Vagina (tissue), 2 donors: ENCODE measurements at regions not wholly inside any gene's neighbourhood (a gene's known extent, or its start where the extent isn't known, plus 50 kb on each side); places are given as distances from the start of the nearest gene placed in this dataset.

ENCODE experiments used
- DNase-seq, 2 donors: peaks; one replicate each; pipeline ENCODE4 v3.0.0-alpha.2; 2017; ENCODE audit errors: extremely low spot score in 2 of 2
- H3K27ac ChIP-seq: fragments of 200-600 bp; sonication (generic); one replicate; pipeline ENCODE4 v1.5.1; 2019
- H3K27me3 ChIP-seq: fragments of 200-600 bp; sonication (generic); one replicate; pipeline ENCODE4 v1.5.1; 2019
- H3K36me3 ChIP-seq, 2 donors: fragments of 200-600 bp; sonication (generic); one replicate each; pipeline ENCODE4 v1.5.1; 2017 to 2019
- H3K4me1 ChIP-seq: fragments of 200-600 bp; sonication (generic); one replicate; pipeline ENCODE4 v1.5.1; 2019
- H3K4me3 ChIP-seq, 2 donors: fragments of 200-600 bp; sonication (generic); 1 replicate in 1 of 2; 2 replicates in 1 of 2; pipeline ENCODE4 v1.5.1; 2016 to 2019
- H3K9me3 ChIP-seq: fragments of 200-600 bp; sonication (generic); one replicate; pipeline ENCODE4 v1.5.1; 2019
- CTCF ChIP-seq, 3 experiments: fragments of 450-650 bp in 2 of 3; fragments of 200-600 bp in 1 of 3; sonication (generic) in 1 of 3; IDR thresholded peaks; one replicate each; pipeline ENCODE4 v1.5.1; 2017 to 2019; ENCODE audit warnings: antibody characterized with exemption in 3 of 3, mild to moderate bottlenecking in 2 of 3, moderate library complexity in 2 of 3
- POLR2A ChIP-seq, 2 donors: fragments of 450-650 bp; IDR thresholded peaks; one replicate each; pipeline ENCODE4 v1.6.1; 2017; ENCODE audit warnings: antibody characterized with exemption in 2 of 2, mild to moderate bottlenecking in 2 of 2, moderate library complexity in 2 of 2
- POLR2AphosphoS5 ChIP-seq, 2 donors: sonication (generic); formaldehyde crosslinking; IDR thresholded peaks; one replicate each; pipeline ENCODE4 v1.9.0; 2017; ENCODE audit warnings: antibody characterized with exemption in 2 of 2, mild to moderate bottlenecking in 2 of 2, low read depth in 1 of 2; ENCODE audit not compliant: insufficient read depth in 1 of 2
- intact Hi-C: fragments of 100-400 bp; cut with DNase I; formaldehyde crosslinking; loops from one replicate; pipeline ENCODE4 v1.15.1; 2023

- no peaks in the 10 kb centered on the region for H3K36me3 ChIP-seq
- no peak for DNase-seq
- no peaks in the 10 kb centered on the region for H3K27me3 ChIP-seq
- TF ChIP-seq CTCF (IDR thresholded peaks at IDR 0.05) (no peak), POLR2AphosphoS5 (IDR thresholded peaks at IDR 0.05; ENCODE audit: insufficient read depth in 1 of 2, low read depth in 1 of 2) (no peak), POLR2A (IDR thresholded peaks at IDR 0.05) (no peak)
- H3K4me1 ChIP-seq: no peaks in the 10 kb centered on the region
- H3K27ac ChIP-seq: no peak overlapping the region
- no peaks in the 10 kb centered on the region for H3K9me3 ChIP-seq
- no peak overlapping the region for H3K4me3 ChIP-seq
- intact Hi-C loops: no loop called here
Measured at GRCh38 chr6:140414966-140415620, 1040.6 kb upstream of the CITED2 start.

DNA sequence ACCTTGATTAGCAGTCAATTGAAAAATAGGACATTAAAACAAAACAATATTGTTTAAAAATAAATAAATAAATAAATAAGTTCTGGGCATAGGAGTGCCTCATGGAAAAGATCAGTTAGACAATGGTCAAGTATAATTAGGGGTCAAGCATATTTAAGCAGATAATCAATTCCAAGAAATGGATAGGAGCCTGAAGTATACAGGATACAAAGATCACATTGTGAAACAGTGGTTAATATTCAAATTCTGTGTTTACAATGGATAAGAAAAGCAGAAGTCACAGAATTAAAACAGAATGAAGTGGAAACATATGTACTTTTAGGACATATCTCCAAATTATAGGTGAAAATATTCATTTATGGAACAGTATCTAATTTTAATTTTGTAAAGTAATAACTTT lies 1028.6 kb upstream of the CITED2 start:
- no peak for TF ChIP-seq POLR2A (IDR thresholded peaks at IDR 0.05)
- TF ChIP-seq POLR2AphosphoS5 (IDR thresholded peaks at IDR 0.05; ENCODE audit: insufficient read depth in 1 of 2, low read depth in 1 of 2): no peak
- no peak for TF ChIP-seq CTCF (IDR thresholded peaks at IDR 0.05)
- H3K9me3 ChIP-seq: no peaks in the 10 kb centered on the region
- no peak overlapping the region for H3K27ac ChIP-seq
- no peaks in the 10 kb centered on the region for H3K27me3 ChIP-seq
- intact Hi-C loops: no loop called here
- H3K36me3 ChIP-seq: no peaks in the 10 kb centered on the region
- DNase-seq: no peak
- H3K4me1 ChIP-seq: no peaks in the 10 kb centered on the region
- H3K4me3 ChIP-seq: no peak overlapping the region

DNA sequence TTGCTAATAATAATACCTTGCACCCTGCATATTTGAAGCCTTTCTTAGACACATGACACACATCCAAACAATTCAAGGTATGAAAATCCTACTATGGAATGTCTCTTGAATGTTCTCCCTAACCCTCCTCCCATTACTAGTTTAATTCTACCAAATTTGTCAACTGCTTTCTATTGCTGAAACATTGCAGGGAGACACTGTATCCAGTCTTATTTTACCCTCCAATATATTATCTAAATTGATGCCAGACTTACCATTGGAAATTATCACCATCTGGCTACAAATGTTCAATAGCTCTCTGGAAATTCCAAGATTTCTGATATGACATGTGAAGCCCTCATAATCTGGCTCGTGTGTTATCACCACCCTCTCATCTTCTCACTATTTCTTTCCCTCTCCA lies 1027.3 kb upstream of the CITED2 start:
- Histone ChIP-seq H3K36me3 (no peaks in the 10 kb centered on the region), H3K4me3 (no peak overlapping the region), H3K27me3 (no peaks in the 10 kb centered on the region), H3K27ac (no peak overlapping the region), H3K4me1 (no peaks in the 10 kb centered on the region), H3K9me3 (no peaks in the 10 kb centered on the region)
- DNase-seq: no peak
- TF ChIP-seq POLR2A (IDR thresholded peaks at IDR 0.05) (no peak), POLR2AphosphoS5 (IDR thresholded peaks at IDR 0.05; ENCODE audit: insufficient read depth in 1 of 2, low read depth in 1 of 2) (no peak), CTCF (IDR thresholded peaks at IDR 0.05) (no peak)
- intact Hi-C loops: no loop called here

- no peak for DNase-seq
- intact Hi-C loops: no loop called here
- no peaks in the 10 kb centered on the region for H3K27me3 ChIP-seq
- H3K36me3 ChIP-seq: no peaks in the 10 kb centered on the region
- H3K9me3 ChIP-seq: no peaks in the 10 kb centered on the region
- no peak overlapping the region for H3K27ac ChIP-seq
- H3K4me3 ChIP-seq: no peak overlapping the region
- TF ChIP-seq CTCF (IDR thresholded peaks at IDR 0.05) (no peak), POLR2AphosphoS5 (IDR thresholded peaks at IDR 0.05; ENCODE audit: insufficient read depth in 1 of 2, low read depth in 1 of 2) (no peak), POLR2A (IDR thresholded peaks at IDR 0.05) (no peak)
- H3K4me1 ChIP-seq: no peaks in the 10 kb centered on the region
Measured at GRCh38 chr6:140398076-140398475, 1023.6 kb upstream of the CITED2 start.

DNA sequence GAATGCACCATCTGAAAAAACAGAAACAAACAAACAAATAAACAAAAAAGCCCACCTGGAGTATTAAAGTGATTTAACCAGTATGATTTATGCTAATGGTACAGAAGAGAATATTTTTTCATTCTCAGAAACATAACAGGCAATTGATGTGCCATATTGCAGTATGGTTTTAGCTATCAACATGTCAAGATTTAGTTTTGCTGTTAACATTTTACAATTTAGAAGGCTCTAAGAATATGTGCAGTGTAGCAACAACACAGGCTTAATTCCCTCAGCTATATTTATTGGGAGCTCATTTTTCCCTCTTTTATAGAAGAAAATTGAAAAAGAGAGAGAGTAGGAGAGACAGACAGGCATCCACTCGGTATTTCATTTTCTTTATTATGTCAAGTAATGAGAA lies 1022.7 kb upstream of the CITED2 start:
- H3K36me3 ChIP-seq: no peaks in the 10 kb centered on the region
- H3K27ac ChIP-seq: no peak overlapping the region
- H3K4me1 ChIP-seq: no peaks in the 10 kb centered on the region
- no peaks in the 10 kb centered on the region for H3K27me3 ChIP-seq
- intact Hi-C loops: no loop called here
- DNase-seq: no peak
- H3K4me3 ChIP-seq: no peak overlapping the region
- no peaks in the 10 kb centered on the region for H3K9me3 ChIP-seq
- TF ChIP-seq POLR2A (IDR thresholded peaks at IDR 0.05): no peak
- no peak for TF ChIP-seq POLR2AphosphoS5 (IDR thresholded peaks at IDR 0.05; ENCODE audit: insufficient read depth in 1 of 2, low read depth in 1 of 2)
- no peak for TF ChIP-seq CTCF (IDR thresholded peaks at IDR 0.05)
